Neural cell (in vitro differentiated cells): ENCODE measurements at regions not wholly inside any gene's neighbourhood (a gene's known extent, or its start where the extent isn't known, plus 50 kb on each side); places are given as distances from the start of the nearest gene placed in this dataset.

Experiments
- H2AFZ ChIP-seq: fragments of 200-600, 300-800 bp; sonication (generic), shearing (Covaris generic); 2 replicates; pipeline ENCODE4 v1.6.0; 2014; ENCODE audit warnings: low read depth, mild to moderate bottlenecking, antibody characterized with exemption, low read length, moderate library complexity
- H3F3A ChIP-seq: fragments of 200-600 bp; shearing (Covaris generic); 2 replicates; pipeline ENCODE4 v1.6.1; 2016; ENCODE audit warnings: mild to moderate bottlenecking, moderate library complexity, mixed read lengths, antibody characterized with exemption, low read length; ENCODE audit not compliant: insufficient read depth, poor library complexity, severe bottlenecking
- H3K27ac ChIP-seq: fragments of 200-600, 300-800 bp; sonication (generic), shearing (Covaris generic); 2 replicates; pipeline ENCODE4 v1.5.1; 2014; ENCODE audit warnings: mild to moderate bottlenecking, low read length, moderate library complexity
- H3K27me3 ChIP-seq: fragments of 300-800, 200-600 bp; sonication (generic), shearing (Covaris generic); 2 replicates; pipeline ENCODE4 v1.6.0; 2014; ENCODE audit warnings: mild to moderate bottlenecking, low read depth, low read length, moderate library complexity; ENCODE audit not compliant: insufficient read depth
- H3K36me3 ChIP-seq: fragments of 300-800, 200-600 bp; sonication (generic), shearing (Covaris generic); 2 replicates; pipeline ENCODE4 v1.5.1; 2014; ENCODE audit warnings: mild to moderate bottlenecking, antibody characterized with exemption, low read length, moderate library complexity; ENCODE audit not compliant: insufficient read depth
- H3K4me2 ChIP-seq: fragments of 300-800, 200-600 bp; sonication (generic), shearing (Covaris generic); 2 replicates; pipeline ENCODE4 v1.6.0; 2014; ENCODE audit warnings: mild to moderate bottlenecking, low read length
- H3K4me3 ChIP-seq: fragments of 300-800, 200-600 bp; sonication (generic), shearing (Covaris generic); 2 replicates; pipeline ENCODE4 v1.5.1; 2014; ENCODE audit warnings: mild to moderate bottlenecking, low read length, moderate library complexity
- H3K79me2 ChIP-seq: fragments of 200-600 bp; shearing (Covaris generic); replicated peaks from 2 replicates; pipeline ENCODE4 v1.6.0; 2014; ENCODE audit warnings: mild to moderate bottlenecking, low read length, moderate library complexity; ENCODE audit not compliant: insufficient read depth
- H3K9ac ChIP-seq: fragments of 300-800, 200-600 bp; sonication (generic), shearing (Covaris generic); 2 replicates; pipeline ENCODE4 v1.6.1; 2016; ENCODE audit warnings: mild to moderate bottlenecking, low read length, mixed read lengths
- H3K9me2 ChIP-seq: fragments of 200-600 bp; shearing (Covaris generic); 2 replicates; pipeline ENCODE4 v1.6.1; 2016; ENCODE audit warnings: mild to moderate bottlenecking, low read length, mixed read lengths; ENCODE audit not compliant: insufficient read depth
- H3K9me3 ChIP-seq: fragments of 200-600, 300-800 bp; sonication (generic), shearing (Covaris generic); 2 replicates; pipeline ENCODE4 v1.6.1; 2016; ENCODE audit warnings: mild to moderate bottlenecking, mixed run types, low read length, moderate library complexity, mixed read lengths
- H4K20me1 ChIP-seq: fragments of 200-600 bp; shearing (Covaris generic); 2 replicates; pipeline ENCODE4 v1.6.1; 2016; ENCODE audit warnings: mild to moderate bottlenecking, mixed run types; ENCODE audit not compliant: insufficient read depth
- CTCF ChIP-seq: fragments of 450-650 bp; IDR thresholded peaks from 2 replicates; pipeline ENCODE4 v1.5.1; 2014; ENCODE audit warnings: antibody characterized with exemption, mild to moderate bottlenecking, moderate library complexity; ENCODE audit not compliant: poor library complexity, severe bottlenecking
- EP300 ChIP-seq: fragments of 450-650 bp; conservative IDR thresholded peaks from 2 replicates; pipeline ENCODE4 v1.6.1; 2014; ENCODE audit warnings: antibody characterized with exemption, mild to moderate bottlenecking, moderate library complexity; ENCODE audit not compliant: poor library complexity, severe bottlenecking
- EZH2 ChIP-seq: fragments of 200-600, 300-800 bp; shearing (Covaris generic), sonication (generic); IDR thresholded peaks from 2 replicates; pipeline ENCODE4 v1.6.1; 2014; ENCODE audit warnings: antibody characterized with exemption, low read length, borderline replicate concordance, mild to moderate bottlenecking; ENCODE audit not compliant: insufficient read depth, poor library complexity, severe bottlenecking
- MXI1 ChIP-seq: fragments of 450-650 bp; conservative IDR thresholded peaks from 2 replicates; pipeline ENCODE4 v1.6.1; 2014; ENCODE audit warnings: antibody characterized with exemption, mild to moderate bottlenecking; ENCODE audit not compliant: poor library complexity, severe bottlenecking
- POLR2AphosphoS5 ChIP-seq: IDR thresholded peaks from 2 replicates; pipeline ENCODE4 v1.6.1; 2012
- RAD21 ChIP-seq: fragments of 450-650 bp; conservative IDR thresholded peaks from 2 replicates; pipeline ENCODE4 v1.6.1; 2014; ENCODE audit warnings: antibody characterized with exemption, mild to moderate bottlenecking, moderate library complexity
- REST ChIP-seq: IDR thresholded peaks from 2 replicates; pipeline ENCODE4 v1.6.1; 2012; ENCODE audit warnings: borderline replicate concordance
- SMC3 ChIP-seq: fragments of 450-650 bp; conservative IDR thresholded peaks from 2 replicates; pipeline ENCODE4 v1.6.1; 2014; ENCODE audit warnings: antibody characterized with exemption, mild to moderate bottlenecking, moderate library complexity; ENCODE audit not compliant: poor library complexity
- TAF1 ChIP-seq: IDR thresholded peaks from 2 replicates; pipeline ENCODE4 v1.6.1; 2012; ENCODE audit warnings: low read depth

- H3K9me2 ChIP-seq, result no peaks in the 10 kb centered on the region
- no peaks in the 10 kb centered on the region for H3F3A ChIP-seq
- H3K27me3 ChIP-seq, result no peaks in the 10 kb centered on the region
- no peak overlapping the region for H2AFZ ChIP-seq
- H3K79me2 ChIP-seq, result no peaks in the 10 kb centered on the region
- H3K9me3 ChIP-seq, result no peaks in the 10 kb centered on the region
- H3K36me3 ChIP-seq, result no peaks in the 10 kb centered on the region
- H4K20me1 ChIP-seq, result no peaks in the 10 kb centered on the region
- no peak overlapping the region for H3K9ac ChIP-seq
- H3K4me2 ChIP-seq, result no peak overlapping the region
- H3K27ac ChIP-seq, result no peak overlapping the region
- H3K4me3 ChIP-seq, result no peak overlapping the region
- TF ChIP-seq EP300, result no peak
These were observed 665.7 kb downstream of the TMEM182 start for GRCh38 chr2:103427567-103427966.

GRCh38 chr2:103430191-103430590 lies 668.4 kb downstream of the TMEM182 start:
- Histone ChIP-seq H4K20me1 (no peaks in the 10 kb centered on the region), H3K27me3 (no peaks in the 10 kb centered on the region), H3K9me3 (no peaks in the 10 kb centered on the region), H3K79me2 (no peaks in the 10 kb centered on the region), H3K27ac (no peak overlapping the region), H3K4me3 (no peak overlapping the region), H3K9ac (no peak overlapping the region), H2AFZ (no peak overlapping the region), H3K4me2 (no peak overlapping the region), H3F3A (no peaks in the 10 kb centered on the region), H3K36me3 (no peaks in the 10 kb centered on the region), H3K9me2 (no peaks in the 10 kb centered on the region)
- TF ChIP-seq TAF1 (no peak), CTCF (no peak), POLR2AphosphoS5 (no peak), MXI1 (no peak), SMC3 (no peak), REST (no peak), EP300 (no peak), EZH2 (no peak), RAD21 (no peak)

- H3K9me3 ChIP-seq, result no peaks in the 10 kb centered on the region
- H3K36me3 ChIP-seq, result no peaks in the 10 kb centered on the region
- no peak overlapping the region for H3K27ac ChIP-seq
- no peak overlapping the region for H3K4me2 ChIP-seq
- no peaks in the 10 kb centered on the region for H4K20me1 ChIP-seq
- TF ChIP-seq SMC3 (no peak), TAF1 (no peak), POLR2AphosphoS5 (no peak), CTCF (no peak), EP300 (no peak), MXI1 (no peak), REST (no peak), RAD21 (no peak), EZH2 (no peak)
- no peaks in the 10 kb centered on the region for H3K79me2 ChIP-seq
- H3K9me2 ChIP-seq, result no peaks in the 10 kb centered on the region
- no peak overlapping the region for H3K9ac ChIP-seq
- H3F3A ChIP-seq, result no peaks in the 10 kb centered on the region
- H3K27me3 ChIP-seq, result no peaks in the 10 kb centered on the region
- H3K4me3 ChIP-seq, result no peak overlapping the region
- no peak overlapping the region for H2AFZ ChIP-seq
These were observed 673.2 kb downstream of the TMEM182 start for GRCh38 chr2:103435010-103435409.
